Sigmoid colon (tissue), 6 donors: ENCODE measurements at regions not wholly inside any gene's neighbourhood (a gene's known extent, or its start where the extent isn't known, plus 50 kb on each side); places are given as distances from the start of the nearest gene placed in this dataset.
A peak's percentile ranks its signal among the peaks of the same experiment; 100 is the strongest.

Experiments
- DNase-seq: peaks from one replicate; pipeline ENCODE4 v3.0.0-alpha.2; 2019
- H3K27ac ChIP-seq, 4 donors: fragments of 200-600 bp; sonication (generic); one replicate each; pipeline ENCODE4 v1.5.1; 2016 to 2019; ENCODE audit warnings: mild to moderate bottlenecking in 1 of 4
- H3K27me3 ChIP-seq, 3 donors: fragments of 200-600 bp; sonication (generic); one replicate each; pipeline ENCODE4 v1.5.1; 2019; ENCODE audit warnings: mild to moderate bottlenecking in 1 of 3
- H3K36me3 ChIP-seq, 4 donors: fragments of 200-600 bp; sonication (generic); one replicate each; pipeline ENCODE4 v1.5.1; 2016 to 2019
- H3K4me1 ChIP-seq, 4 donors: fragments of 200-600 bp; sonication (generic); one replicate each; pipeline ENCODE4 v1.5.1; 2017 to 2019
- H3K4me3 ChIP-seq, 4 donors: fragments of 200-600 bp; sonication (generic); one replicate each; pipeline ENCODE4 v1.5.1; 2017 to 2019; ENCODE audit warnings: mild to moderate bottlenecking in 2 of 4, moderate library complexity in 1 of 4
- H3K9me3 ChIP-seq, 4 donors: fragments of 200-600 bp in 3 of 4; sonication (generic) in 3 of 4; one replicate each; pipeline versions ENCODE4 v1.5.1 to v1.6.1; 2013 to 2019
- EP300 ChIP-seq, 4 donors: sonication (generic); formaldehyde crosslinking; IDR thresholded peaks; one replicate each; pipeline ENCODE4 v1.6.1; 2017; ENCODE audit warnings: antibody characterized with exemption in 4 of 4
- POLR2A ChIP-seq, 2 donors: fragments of 450-650 bp; IDR thresholded peaks; one replicate each; pipeline ENCODE4 v1.6.1; 2016; ENCODE audit warnings: antibody characterized with exemption in 2 of 2, mild to moderate bottlenecking in 2 of 2, moderate library complexity in 2 of 2
- POLR2AphosphoS5 ChIP-seq, 4 donors: sonication (generic); formaldehyde crosslinking; IDR thresholded peaks; one replicate each; pipeline ENCODE4 v1.6.1; 2017; ENCODE audit warnings: antibody characterized with exemption in 4 of 4
- WGBS, 2 donors: extraction: QIAGEN DNeasy Blood & Tissue Kit; methylation state at CpG; one replicate each; pipeline ENCODE4 v1.1.7; 2013; 5-methylcytosine and 5-hydroxymethylcytosine counted together
- intact Hi-C: fragments of 100-400 bp; cut with DNase I; formaldehyde crosslinking; loops from one replicate; pipeline ENCODE4 v1.15.1; 2023
- TF ChIP-seq, protein P1 (sequence below), 4 experiments: fragments of 450-650 bp in 3 of 4; fragments of 200-600 bp in 1 of 4; IDR thresholded peaks; one replicate each; pipeline ENCODE4 v1.5.1; 2016 to 2019; ENCODE audit warnings: antibody characterized with exemption in 4 of 4, mild to moderate bottlenecking in 3 of 4, moderate library complexity in 2 of 4
- donor health status: healthy with polysubstance abuse.
- donor health status: healthy.

DNA sequence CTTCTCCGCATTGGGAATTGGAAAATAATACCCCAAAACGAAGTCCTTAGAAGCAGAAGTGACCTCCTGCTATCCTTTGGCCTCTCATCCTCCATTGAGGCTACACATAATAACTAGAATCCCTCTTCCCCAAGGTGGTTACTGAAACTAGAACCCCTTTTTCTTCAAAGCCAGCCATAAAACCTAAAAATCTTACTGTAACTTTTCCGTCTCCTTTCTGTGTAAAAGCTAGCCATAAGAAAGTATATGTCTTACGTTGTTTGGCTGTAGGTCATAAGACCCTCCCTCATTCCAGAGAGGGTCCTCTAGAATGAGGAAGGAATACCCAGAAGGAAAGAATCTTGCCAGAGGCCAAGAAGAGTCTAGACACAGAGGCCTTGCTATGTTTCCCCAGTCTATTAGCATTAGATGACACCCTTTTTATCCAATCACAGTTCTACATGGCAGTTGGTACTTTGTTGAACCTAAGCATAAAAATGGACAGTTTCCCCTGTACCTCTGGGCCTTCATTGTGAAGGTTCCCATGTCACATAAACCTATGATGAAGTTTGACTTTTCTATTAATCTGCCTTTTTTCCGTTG is 133.9 kb upstream of the BTN3A2 start:
- intact Hi-C loops = no loop called here
- TF ChIP-seq, protein P1, sequence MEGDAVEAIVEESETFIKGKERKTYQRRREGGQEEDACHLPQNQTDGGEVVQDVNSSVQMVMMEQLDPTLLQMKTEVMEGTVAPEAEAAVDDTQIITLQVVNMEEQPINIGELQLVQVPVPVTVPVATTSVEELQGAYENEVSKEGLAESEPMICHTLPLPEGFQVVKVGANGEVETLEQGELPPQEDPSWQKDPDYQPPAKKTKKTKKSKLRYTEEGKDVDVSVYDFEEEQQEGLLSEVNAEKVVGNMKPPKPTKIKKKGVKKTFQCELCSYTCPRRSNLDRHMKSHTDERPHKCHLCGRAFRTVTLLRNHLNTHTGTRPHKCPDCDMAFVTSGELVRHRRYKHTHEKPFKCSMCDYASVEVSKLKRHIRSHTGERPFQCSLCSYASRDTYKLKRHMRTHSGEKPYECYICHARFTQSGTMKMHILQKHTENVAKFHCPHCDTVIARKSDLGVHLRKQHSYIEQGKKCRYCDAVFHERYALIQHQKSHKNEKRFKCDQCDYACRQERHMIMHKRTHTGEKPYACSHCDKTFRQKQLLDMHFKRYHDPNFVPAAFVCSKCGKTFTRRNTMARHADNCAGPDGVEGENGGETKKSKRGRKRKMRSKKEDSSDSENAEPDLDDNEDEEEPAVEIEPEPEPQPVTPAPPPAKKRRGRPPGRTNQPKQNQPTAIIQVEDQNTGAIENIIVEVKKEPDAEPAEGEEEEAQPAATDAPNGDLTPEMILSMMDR (IDR thresholded peaks at IDR 0.05) = no peak
- TF ChIP-seq POLR2A (IDR thresholded peaks at IDR 0.05) (no peak), EP300 (IDR thresholded peaks at IDR 0.05) (no peak), POLR2AphosphoS5 (IDR thresholded peaks at IDR 0.05) (no peak)
- Histone ChIP-seq H3K4me3 (no peak overlapping the region), H3K27ac (no peak overlapping the region), H3K4me1 (peaks cover 0 to 20% (median 13%) of the 10 kb centered on the region in 4 donors), H3K27me3 (peaks cover 7 to 42% (median 12%) of the 10 kb centered on the region in 3 donors), H3K9me3 (no peaks in the 10 kb centered on the region), H3K36me3 (no peaks in the 10 kb centered on the region)
- 96% methylated on average over 5 of the region's 5 CpGs for WGBS, 2 donors
- DNase-seq = no peak

- Histone ChIP-seq H3K27me3 (peaks cover 7 to 52% (median 17%) of the 10 kb centered on the region in 3 donors), H3K4me1 (peaks cover 0 to 20% (median 13%) of the 10 kb centered on the region in 4 donors), H3K27ac (no peak overlapping the region), H3K4me3 (peak overlapping the region in 2 of 4 donors; percentile 53 to 57), H3K9me3 (no peaks in the 10 kb centered on the region), H3K36me3 (no peaks in the 10 kb centered on the region)
- WGBS, 2 donors = 62 to 85% methylated on average over 7 of the region's 7 CpGs
- intact Hi-C loops = no loop called here
- DNase-seq = no peak
- no peak for TF ChIP-seq POLR2AphosphoS5 (IDR thresholded peaks at IDR 0.05)
- no peak for TF ChIP-seq POLR2A (IDR thresholded peaks at IDR 0.05)
- TF ChIP-seq, protein P1 (IDR thresholded peaks at IDR 0.05) = no peak
- TF ChIP-seq EP300 (IDR thresholded peaks at IDR 0.05) = no peak
These were observed 132.6 kb upstream of the BTN3A2 start for GRCh38 chr6:26232306-26232939.

DNA sequence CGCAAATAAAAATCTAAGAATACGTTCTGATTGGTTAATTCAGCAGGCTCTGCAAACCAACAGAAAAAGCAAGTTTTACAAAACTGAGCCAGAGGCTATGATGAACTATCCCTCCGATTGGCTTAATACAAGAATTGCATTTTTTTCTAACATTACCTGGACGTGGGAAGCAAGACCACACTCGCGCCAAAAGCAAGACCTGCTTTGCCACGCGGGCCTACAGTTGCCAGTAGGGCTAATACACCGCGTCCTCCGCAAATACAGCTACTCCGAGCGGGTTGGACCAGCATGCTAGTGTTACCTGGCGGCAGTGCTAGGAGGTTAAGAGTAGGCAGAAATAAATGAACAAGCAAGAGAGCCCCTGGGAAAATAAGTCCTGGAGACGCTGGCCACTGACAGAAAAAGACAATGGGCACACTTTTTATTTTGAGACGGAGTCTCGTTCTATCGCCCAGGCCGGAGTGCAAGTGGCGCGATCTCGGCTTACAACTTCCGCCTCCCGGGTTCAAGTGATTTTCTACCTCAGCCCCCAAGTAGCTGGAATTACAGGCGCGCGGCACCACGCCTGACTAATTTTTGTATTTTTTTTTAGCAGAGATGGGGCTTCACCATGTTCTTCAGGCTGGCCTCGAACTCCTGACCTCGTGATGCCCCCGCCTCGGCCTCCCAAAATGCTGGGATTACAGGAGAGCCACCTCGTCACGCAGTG is 131.9 kb upstream of the BTN3A2 start:
- Histone ChIP-seq H3K9me3 (no peaks in the 10 kb centered on the region), H3K36me3 (no peaks in the 10 kb centered on the region), H3K4me1 (peaks cover 0 to 20% (median 13%) of the 10 kb centered on the region in 4 donors), H3K27me3 (peaks cover 7 to 53% (median 17%) of the 10 kb centered on the region in 3 donors), H3K27ac (peak overlapping the region; percentile 81 to 90 (median 86)), H3K4me3 (peak overlapping the region; percentile 45 to 57 (median 55))
- intact Hi-C loops = no loop called here
- WGBS, 2 donors = 22 to 69% methylated on average over 34 of the region's 34 CpGs
- TF ChIP-seq, protein P1 (IDR thresholded peaks at IDR 0.05) = no peak
- DNase-seq = no peak

DNA sequence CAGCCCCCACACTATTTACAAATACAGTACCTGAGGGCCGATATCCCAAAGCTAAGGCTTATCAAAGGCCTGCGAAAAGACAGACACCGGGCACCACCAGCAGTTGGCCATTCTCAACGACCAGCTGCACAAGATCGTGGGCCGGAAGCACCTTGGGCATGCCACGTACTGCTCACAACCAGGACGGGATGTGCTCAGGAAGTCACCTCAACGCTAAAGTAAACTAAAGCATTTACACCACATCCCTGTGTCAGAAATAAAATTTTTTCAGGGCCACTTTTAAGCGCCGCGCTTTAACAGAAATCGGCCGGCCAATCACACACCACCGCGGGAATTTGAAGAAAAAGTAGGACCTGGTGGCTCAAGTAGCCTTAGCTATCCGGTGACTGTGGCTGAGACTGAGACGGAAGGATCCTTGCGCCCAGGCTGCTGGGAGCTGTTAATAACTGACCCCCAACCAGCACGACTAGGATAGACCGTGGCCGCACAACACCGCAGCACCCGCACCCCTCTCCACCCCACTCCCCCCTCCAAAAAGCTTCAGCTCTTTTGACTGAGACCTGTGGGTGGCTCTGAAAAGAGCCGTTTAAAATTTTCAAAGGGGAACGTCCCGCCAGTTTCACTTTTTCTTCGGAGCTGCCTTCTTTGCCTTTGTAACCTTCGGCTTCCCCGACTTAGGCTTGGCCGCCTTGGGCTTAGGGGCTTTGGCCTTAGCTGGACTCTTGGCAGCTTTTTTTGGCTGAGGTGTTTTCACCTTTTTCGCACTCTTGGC is 131.2 kb upstream of the BTN3A2 start:
- Histone ChIP-seq H3K4me1 (peaks cover 0 to 20% (median 13%) of the 10 kb centered on the region in 4 donors), H3K36me3 (no peaks in the 10 kb centered on the region), H3K9me3 (no peaks in the 10 kb centered on the region), H3K4me3 (peak overlapping the region; percentile 45 to 57 (median 55)), H3K27ac (peak overlapping the region; percentile 81 to 90 (median 86)), H3K27me3 (peaks cover 7 to 58% (median 17%) of the 10 kb centered on the region in 3 donors)
- intact Hi-C loops = loop anchor here (2.0 kb wide), 1 partner anchor 51 kb away; a partner anchor contains a TSS
- DNase-seq = peak; percentile 76
- TF ChIP-seq POLR2A (IDR thresholded peaks at IDR 0.05) (peak; percentile 8 to 19), POLR2AphosphoS5 (IDR thresholded peaks at IDR 0.05) (peak; percentile 4 to 58 (median 56)), EP300 (IDR thresholded peaks at IDR 0.05) (peak in 1 of 4 donors; percentile 21)
- TF ChIP-seq, protein P1 (IDR thresholded peaks at IDR 0.05) = no peak
- 1% methylated on average over 32 of the region's 32 CpGs for WGBS, 2 donors
